Lung (tissue), 11 donors: ENCODE measurements at regions not wholly inside any gene's neighbourhood (a gene's known extent, or its start where the extent isn't known, plus 50 kb on each side); places are given as distances from the start of the nearest gene placed in this dataset.

ENCODE experiments used
- ATAC-seq: fragments of 200-7000 bp; cut with Tn5 transposase; one replicate; pipeline ENCODE4 v1.9.1; 2020; ENCODE audit warnings: moderate number of reproducible peaks; ENCODE audit not compliant: insufficient read depth, low FRiP score
- DNase-seq, 3 donors: peaks; one replicate each; pipeline ENCODE4 v3.0.0-alpha.2; 2013 to 2017
- H3K27ac ChIP-seq, 2 donors: one replicate each; pipeline ENCODE4 v1.5.1; 2013; ENCODE audit warnings: mild to moderate bottlenecking in 2 of 2, moderate library complexity in 2 of 2, control low read depth in 1 of 2, inconsistent platforms in 1 of 2, low read depth in 1 of 2, low read length in 1 of 2
- H3K27me3 ChIP-seq, 3 donors: one replicate each; pipeline ENCODE4 v1.5.1; 2013; ENCODE audit warnings: low read length in 2 of 3; ENCODE audit not compliant: control insufficient read depth in 3 of 3, insufficient read depth in 3 of 3
- H3K36me3 ChIP-seq, 4 donors: one replicate each; pipeline ENCODE4 v1.5.1; 2013; ENCODE audit warnings: low read length in 4 of 4, mild to moderate bottlenecking in 1 of 4, moderate library complexity in 1 of 4; ENCODE audit not compliant: control insufficient read depth in 4 of 4, insufficient read depth in 4 of 4
- H3K4me1 ChIP-seq, 5 donors: one replicate each; pipeline ENCODE4 v1.5.1; 2013; ENCODE audit warnings: low read length in 5 of 5, mild to moderate bottlenecking in 2 of 5, moderate library complexity in 1 of 5; ENCODE audit not compliant: control insufficient read depth in 5 of 5, insufficient read depth in 5 of 5
- H3K4me3 ChIP-seq: one replicate; pipeline ENCODE4 v1.5.1; 2013; ENCODE audit warnings: mild to moderate bottlenecking, control low read depth, moderate library complexity
- H3K9ac ChIP-seq, 2 donors: one replicate each; pipeline ENCODE4 v1.5.1; 2013; ENCODE audit warnings: low read length in 2 of 2, control low read depth in 1 of 2; ENCODE audit not compliant: insufficient read depth in 1 of 2
- H3K9me3 ChIP-seq, 4 donors: one replicate each; pipeline ENCODE4 v1.5.1; 2013; ENCODE audit warnings: low read length in 3 of 4, mild to moderate bottlenecking in 1 of 4, moderate library complexity in 1 of 4; ENCODE audit not compliant: control insufficient read depth in 4 of 4, insufficient read depth in 3 of 4
- WGBS, 2 donors: extraction: QIAGEN DNeasy Blood & Tissue Kit; methylation state at CpG; one replicate each; pipeline ENCODE4 v1.1.7; 2013; 5-methylcytosine and 5-hydroxymethylcytosine counted together
- TF ChIP-seq, protein P1 (sequence below): IDR thresholded peaks from 2 replicates; pipeline ENCODE4 v1.5.1; 2012; ENCODE audit warnings: mild to moderate bottlenecking; ENCODE audit errors: control extremely low read depth, extremely low read depth
- donor health status: control.
- donor health status: control.
- donor health status: Bipolar disorder and iron deficiency.
- donor health status: healthy.
- donor health status: DM: yes; HTN: yes; CAD: no.

DNA sequence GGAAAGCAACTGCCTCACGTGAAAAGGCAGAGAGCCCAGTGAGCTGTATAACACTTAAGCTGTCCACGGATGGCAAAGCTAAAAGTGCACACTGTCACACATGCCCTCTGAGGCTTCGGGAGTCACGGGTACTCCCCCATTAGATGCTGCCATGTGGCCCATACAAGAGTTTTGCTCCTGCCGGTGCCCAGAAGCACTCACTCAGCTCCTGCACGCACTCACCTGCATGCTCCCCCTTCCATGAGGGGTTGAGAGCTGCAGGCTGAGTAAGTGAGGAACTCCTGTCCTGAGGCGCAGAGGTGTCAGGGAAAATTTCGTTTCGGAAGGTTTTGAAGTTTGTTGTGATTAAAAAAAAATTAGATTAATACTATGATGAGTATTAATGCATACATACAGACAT is 939.2 kb upstream of the ATXN8OS start:
- no peak overlapping the region for H3K4me3 ChIP-seq
- no peaks in the 10 kb centered on the region for H3K4me1 ChIP-seq
- H3K9ac ChIP-seq: no peak overlapping the region
- H3K36me3 ChIP-seq: no peaks in the 10 kb centered on the region
- TF ChIP-seq, protein P1, sequence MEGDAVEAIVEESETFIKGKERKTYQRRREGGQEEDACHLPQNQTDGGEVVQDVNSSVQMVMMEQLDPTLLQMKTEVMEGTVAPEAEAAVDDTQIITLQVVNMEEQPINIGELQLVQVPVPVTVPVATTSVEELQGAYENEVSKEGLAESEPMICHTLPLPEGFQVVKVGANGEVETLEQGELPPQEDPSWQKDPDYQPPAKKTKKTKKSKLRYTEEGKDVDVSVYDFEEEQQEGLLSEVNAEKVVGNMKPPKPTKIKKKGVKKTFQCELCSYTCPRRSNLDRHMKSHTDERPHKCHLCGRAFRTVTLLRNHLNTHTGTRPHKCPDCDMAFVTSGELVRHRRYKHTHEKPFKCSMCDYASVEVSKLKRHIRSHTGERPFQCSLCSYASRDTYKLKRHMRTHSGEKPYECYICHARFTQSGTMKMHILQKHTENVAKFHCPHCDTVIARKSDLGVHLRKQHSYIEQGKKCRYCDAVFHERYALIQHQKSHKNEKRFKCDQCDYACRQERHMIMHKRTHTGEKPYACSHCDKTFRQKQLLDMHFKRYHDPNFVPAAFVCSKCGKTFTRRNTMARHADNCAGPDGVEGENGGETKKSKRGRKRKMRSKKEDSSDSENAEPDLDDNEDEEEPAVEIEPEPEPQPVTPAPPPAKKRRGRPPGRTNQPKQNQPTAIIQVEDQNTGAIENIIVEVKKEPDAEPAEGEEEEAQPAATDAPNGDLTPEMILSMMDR: no peak
- no peak overlapping the region for H3K27ac ChIP-seq
- no peak for ATAC-seq
- DNase-seq: no peak
- H3K9me3 ChIP-seq: peaks cover 0 to 2% (median 0%) of the 10 kb centered on the region in 4 donors
- no peaks in the 10 kb centered on the region for H3K27me3 ChIP-seq
- 86 to 94% methylated on average over 9 of the region's 9 CpGs for WGBS, 2 donors

DNA sequence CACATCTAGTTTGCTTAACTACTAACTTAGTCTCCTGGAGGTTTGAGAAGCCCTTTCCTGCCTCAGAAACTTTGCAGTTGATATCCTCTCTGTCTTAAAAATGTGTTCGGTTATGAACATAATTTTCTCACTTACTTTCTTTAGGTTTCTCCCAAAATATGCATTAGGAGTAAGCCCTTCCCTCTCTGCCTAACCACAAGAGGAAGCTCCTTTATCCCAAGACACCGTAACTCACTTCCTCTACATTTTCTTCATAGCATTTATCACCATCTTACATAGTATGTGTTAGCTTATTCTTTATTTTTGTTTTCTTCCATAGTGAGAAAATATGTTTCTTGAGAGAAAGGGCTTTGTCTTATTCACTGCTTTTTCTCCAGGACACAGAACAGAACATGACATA is 952.5 kb upstream of the ATXN8OS start:
- Histone ChIP-seq H3K9ac (no peak overlapping the region), H3K9me3 (no peaks in the 10 kb centered on the region), H3K4me1 (no peaks in the 10 kb centered on the region), H3K36me3 (no peaks in the 10 kb centered on the region), H3K27ac (no peak overlapping the region), H3K4me3 (no peak overlapping the region), H3K27me3 (no peaks in the 10 kb centered on the region)
- DNase-seq (no peak), ATAC-seq (no peak)
- WGBS, 2 donors: 37 to 53% methylated on average over 2 of the region's 2 CpGs
- TF ChIP-seq, protein P1: no peak

DNA sequence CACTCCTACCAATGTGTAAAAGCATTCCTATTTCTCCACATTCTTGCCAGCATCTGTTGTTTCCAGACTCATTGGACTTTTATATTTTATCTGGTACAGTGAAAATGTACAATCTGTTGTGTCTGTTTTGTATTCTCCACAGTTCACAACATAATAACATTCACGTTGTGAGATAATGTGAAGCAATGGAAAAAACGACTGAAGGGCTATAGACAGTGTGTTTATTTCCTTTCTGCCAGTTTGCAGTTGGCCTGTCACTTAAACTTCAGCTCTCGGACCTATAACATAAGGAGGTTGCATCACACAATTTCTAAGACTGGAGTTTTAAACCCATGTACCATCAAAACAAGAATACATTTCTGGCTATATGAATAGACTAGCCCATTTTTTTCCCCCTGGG is 965.5 kb upstream of the ATXN8OS start:
- H3K27ac ChIP-seq: no peak overlapping the region
- H3K9me3 ChIP-seq: no peaks in the 10 kb centered on the region
- DNase-seq: no peak
- H3K27me3 ChIP-seq: no peaks in the 10 kb centered on the region
- TF ChIP-seq, protein P1: no peak
- no peak for ATAC-seq
- no peak overlapping the region for H3K9ac ChIP-seq
- no peak overlapping the region for H3K4me3 ChIP-seq
- 61 to 69% methylated on average over 3 of the region's 3 CpGs for WGBS, 2 donors
- H3K36me3 ChIP-seq: no peaks in the 10 kb centered on the region
- H3K4me1 ChIP-seq: no peaks in the 10 kb centered on the region

DNA sequence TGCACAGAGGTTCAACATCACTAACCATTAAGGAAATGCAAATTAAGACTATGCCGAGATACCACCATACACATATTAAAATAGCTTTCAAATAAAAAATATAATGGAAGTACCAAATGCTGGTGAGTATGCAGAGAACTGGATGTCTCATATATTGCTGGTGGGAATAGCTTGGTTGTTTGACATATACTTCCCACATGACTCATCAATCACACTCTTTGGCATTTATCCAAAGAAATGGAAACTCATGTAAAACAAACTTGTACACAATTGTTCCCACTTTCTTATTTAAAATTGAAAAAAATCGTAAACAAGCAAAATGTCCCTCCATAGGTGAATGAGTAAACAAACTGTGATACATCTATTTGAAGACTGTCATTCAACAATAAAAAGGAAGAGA is 982.6 kb upstream of the ATXN8OS start:
- Histone ChIP-seq H3K4me1 (no peaks in the 10 kb centered on the region), H3K27ac (no peak overlapping the region), H3K9ac (no peak overlapping the region), H3K36me3 (no peaks in the 10 kb centered on the region), H3K27me3 (no peaks in the 10 kb centered on the region), H3K4me3 (no peak overlapping the region), H3K9me3 (peaks cover 0 to 5% (median under 1%) of the 10 kb centered on the region in 4 donors)
- WGBS, 2 donors: 85 to 91% methylated on average over 2 of the region's 2 CpGs
- TF ChIP-seq, protein P1: no peak
- ATAC-seq: no peak
- DNase-seq: no peak
